Neural progenitor cell (in vitro differentiated cells): ENCODE measurements at regions not wholly inside any gene's neighbourhood (a gene's known extent, or its start where the extent isn't known, plus 50 kb on each side); places are given as distances from the start of the nearest gene placed in this dataset.
"Not testable (repeated sequence)": the region's sequence is repeated elsewhere in the genome, so short reads cannot be mapped to it uniquely, and the experiment has no call there.

ENCODE experiments used
- CTCF ChIP-seq: fragments of 200-600 bp; sonication (generic); IDR thresholded peaks from 2 replicates; pipeline ENCODE4 v1.5.1; 2017; ENCODE audit warnings: antibody characterized with exemption, mild to moderate bottlenecking
- EZH2 ChIP-seq: fragments of 200-600 bp; sonication (generic); IDR thresholded peaks from 2 replicates; pipeline ENCODE4 v1.6.1; 2017; ENCODE audit warnings: antibody characterized with exemption, mild to moderate bottlenecking, moderate library complexity
- EZH2phosphoT487 ChIP-seq: fragments of 200-600 bp; sonication (generic); IDR thresholded peaks from 2 replicates; pipeline ENCODE4 v1.6.1; 2017; ENCODE audit warnings: antibody characterized with exemption

- TF ChIP-seq EZH2phosphoT487, CTCF, EZH2: not testable (repeated sequence)
Observed at GRCh38 chr21:9083091-9083826, 1438.1 kb upstream of the TPTE start.
